ENCODE measurements at regions not wholly inside any gene's neighbourhood (a gene's known extent, or its start where the extent isn't known, plus 50 kb on each side); places are given as distances from the start of the nearest gene placed in this dataset.

GRCh38 chr2:226114436-226114835, 685.2 kb downstream of the IRS1 start:
- peaks cover 15% of the 10 kb centered on the region for H3K4me1 ChIP-seq (ENCODE audit: insufficient read depth)
- Mint-ChIP-seq H3K27me3 (ENCODE audit: insufficient read depth, low read depth, poor library complexity) (no peaks in the 10 kb centered on the region), H3K27ac (no peak overlapping the region; the same call in 1 of the 2 replicates), H3K4me1 (peaks cover 40% of the 10 kb centered on the region), H3K36me3 (ENCODE audit: low read depth) (peaks cover 4% of the 10 kb centered on the region; the same call in 2 of the 3 replicates), H3K9me3 (peaks cover 7% of the 10 kb centered on the region; the same call in 2 of the 3 replicates), H3K4me3 (no peak overlapping the region)
- DNase-seq (ENCODE audit: low spot score) (no peak), ATAC-seq (no peak)
- H3K9me2 ChIP-seq (ENCODE audit: insufficient read depth), result 0 out of 2 replicates have a peak, but pooled peaks cover 7% of the 10 kb centered on the region
- no peaks in the 10 kb centered on the region for H4K20me1 ChIP-seq (replicated peaks; ENCODE audit: insufficient read depth)
- peak overlapping the region; percentile 54 for H2AFZ ChIP-seq
- no peak overlapping the region for H3K4me2 ChIP-seq
- H3K4me3 ChIP-seq, result no peak overlapping the region
- TF ChIP-seq CREB1 (CRISPR knock-in tag; IDR thresholded peaks at IDR 0.05; ENCODE audit: low read depth) (no peak), ZNF331 (CRISPR knock-in tag; IDR thresholded peaks at IDR 0.05; ENCODE audit: low read depth) (no peak), NANOG (IDR thresholded peaks at IDR 0.05; ENCODE audit: borderline replicate concordance) (no peak), ZNF114 (CRISPR knock-in tag; IDR thresholded peaks at IDR 0.05) (no peak), CTCF (conservative IDR thresholded peaks at IDR 0.05; ENCODE audit: low read depth in 2 of 2) (no peak), ETS1 (IDR thresholded peaks at IDR 0.05) (no peak), ZNF462 (CRISPR knock-in tag; IDR thresholded peaks at IDR 0.05) (no peak), EZH2phosphoT487 (IDR thresholded peaks at IDR 0.05; ENCODE audit: unreplicated experiment) (no peak), REST (IDR thresholded peaks at IDR 0.05; ENCODE audit: unreplicated experiment) (no peak), STAT1 (IDR thresholded peaks at IDR 0.05; ENCODE audit: unreplicated experiment) (no peak), EZH2 (IDR thresholded peaks at IDR 0.05; ENCODE audit: low read depth, unreplicated experiment) (no peak), JUNB (IDR thresholded peaks at IDR 0.05; ENCODE audit: unreplicated experiment) (no peak), POLR2AphosphoS5 (IDR thresholded peaks at IDR 0.05; ENCODE audit: low read depth) (no peak)
- no peaks in the 10 kb centered on the region for H3F3A ChIP-seq (replicated peaks; ENCODE audit: low read depth)
- H3K27ac ChIP-seq (ENCODE audit: low read depth), result no peak overlapping the region
- H3K27me3 ChIP-seq (ENCODE audit: insufficient read depth), result no peaks in the 10 kb centered on the region
- H3K36me3 ChIP-seq (ENCODE audit: insufficient read depth), result no peaks in the 10 kb centered on the region
- no peaks in the 10 kb centered on the region for H3K79me2 ChIP-seq (replicated peaks; ENCODE audit: insufficient read depth)
